ENCODE measurements at regions not wholly inside any gene's neighbourhood (a gene's known extent, or its start where the extent isn't known, plus 50 kb on each side); places are given as distances from the start of the nearest gene placed in this dataset.

- intact Hi-C loops (cut with micrococcal nuclease; ENCODE audit: unreplicated experiment) = no loop called here
- Mint-ChIP-seq H3K9me3 (ENCODE audit: unreplicated experiment) (no peaks in the 10 kb centered on the region), H3K4me3 (ENCODE audit: unreplicated experiment) (no peak overlapping the region), H3K36me3 (ENCODE audit: insufficient read depth, unreplicated experiment) (no peaks in the 10 kb centered on the region), H3K4me1 (ENCODE audit: low read depth, unreplicated experiment) (no peaks in the 10 kb centered on the region), H3K27me3 (ENCODE audit: insufficient read depth, unreplicated experiment) (no peaks in the 10 kb centered on the region), H3K27ac (ENCODE audit: unreplicated experiment) (no peak overlapping the region)
- H3K4me1 ChIP-seq = no peaks in the 10 kb centered on the region; the same call in 1 of the 2 replicates
- DNase-seq = no peak
- no peak overlapping the region for H3K4me3 ChIP-seq (ENCODE audit: low read depth, low read length)
- POLR2A ChIA-PET = no interaction called here
- H3K27me3 ChIP-seq (replicated peaks; ENCODE audit: control insufficient read depth, insufficient read depth, low read length) = no peaks in the 10 kb centered on the region
- CTCF ChIA-PET = no interaction called here
- no peaks in the 10 kb centered on the region for H3K36me3 ChIP-seq (ENCODE audit: control insufficient read depth, insufficient read depth, low read length)
- no TSS peak for BruUV-seq (replicated peaks)
- H3K9me3 ChIP-seq = no peaks in the 10 kb centered on the region
- no peak for TF ChIP-seq CTCF (IDR thresholded peaks at IDR 0.05; ENCODE audit: insufficient read depth in 1 of 2, low read depth in 1 of 2, low read length in 1 of 2, severe bottlenecking in 1 of 2, unreplicated experiment in 1 of 2)
Observed at GRCh38 chr15:39461536-39462130, 119.2 kb upstream of the THBS1 start.

- Mint-ChIP-seq H3K4me1 (ENCODE audit: low read depth, unreplicated experiment) (no peaks in the 10 kb centered on the region), H3K27ac (ENCODE audit: unreplicated experiment) (no peak overlapping the region), H3K4me3 (ENCODE audit: unreplicated experiment) (no peak overlapping the region), H3K9me3 (ENCODE audit: unreplicated experiment) (no peaks in the 10 kb centered on the region), H3K27me3 (ENCODE audit: insufficient read depth, unreplicated experiment) (no peaks in the 10 kb centered on the region), H3K36me3 (ENCODE audit: insufficient read depth, unreplicated experiment) (no peaks in the 10 kb centered on the region)
- POLR2A ChIA-PET = no interaction called here
- H3K9me3 ChIP-seq = no peaks in the 10 kb centered on the region
- H3K4me1 ChIP-seq = no peaks in the 10 kb centered on the region; the same call in 1 of the 2 replicates
- DNase-seq = no peak
- intact Hi-C loops (cut with micrococcal nuclease; ENCODE audit: unreplicated experiment) = no loop called here
- no peaks in the 10 kb centered on the region for H3K27me3 ChIP-seq (replicated peaks; ENCODE audit: control insufficient read depth, insufficient read depth, low read length)
- no peak overlapping the region for H3K4me3 ChIP-seq (ENCODE audit: low read depth, low read length)
- no peaks in the 10 kb centered on the region for H3K36me3 ChIP-seq (ENCODE audit: control insufficient read depth, insufficient read depth, low read length)
- no TSS peak for BruUV-seq (replicated peaks)
- TF ChIP-seq CTCF (IDR thresholded peaks at IDR 0.05; ENCODE audit: insufficient read depth in 1 of 2, low read depth in 1 of 2, low read length in 1 of 2, severe bottlenecking in 1 of 2, unreplicated experiment in 1 of 2) = no peak
- CTCF ChIA-PET = no interaction called here
Observed at GRCh38 chr15:39462691-39463090, 118.2 kb upstream of the THBS1 start.

- CTCF ChIA-PET = no interaction called here
- no TSS peak for BruUV-seq (replicated peaks)
Observed at GRCh38 chr15:39465843-39466749, 114.8 kb upstream of the THBS1 start.

More at GRCh38 chr15:39465843-39466749, 114.8 kb upstream of the THBS1 start:
- no peak for TF ChIP-seq CTCF (IDR thresholded peaks at IDR 0.05; ENCODE audit: insufficient read depth in 1 of 2, low read depth in 1 of 2, low read length in 1 of 2, severe bottlenecking in 1 of 2, unreplicated experiment in 1 of 2)
- Histone ChIP-seq H3K36me3 (ENCODE audit: control insufficient read depth, insufficient read depth, low read length) (no peaks in the 10 kb centered on the region), H3K4me1 (no peaks in the 10 kb centered on the region; the same call in 1 of the 2 replicates), H3K27me3 (replicated peaks; ENCODE audit: control insufficient read depth, insufficient read depth, low read length) (no peaks in the 10 kb centered on the region), H3K9me3 (no peaks in the 10 kb centered on the region), H3K4me3 (ENCODE audit: low read depth, low read length) (no peak overlapping the region)
- Mint-ChIP-seq H3K9me3 (ENCODE audit: unreplicated experiment) (peaks cover 11% of the 10 kb centered on the region), H3K36me3 (ENCODE audit: insufficient read depth, unreplicated experiment) (no peaks in the 10 kb centered on the region), H3K4me3 (ENCODE audit: unreplicated experiment) (no peak overlapping the region), H3K4me1 (ENCODE audit: low read depth, unreplicated experiment) (no peaks in the 10 kb centered on the region), H3K27ac (ENCODE audit: unreplicated experiment) (no peak overlapping the region), H3K27me3 (ENCODE audit: insufficient read depth, unreplicated experiment) (no peaks in the 10 kb centered on the region)
- intact Hi-C loops (cut with micrococcal nuclease; ENCODE audit: unreplicated experiment) = no loop called here
- no peak for DNase-seq
- POLR2A ChIA-PET = no interaction called here

All from Caco-2 (cell line).